Ishikawa (cell line): ENCODE measurements at regions not wholly inside any gene's neighbourhood (a gene's known extent, or its start where the extent isn't known, plus 50 kb on each side); places are given as distances from the start of the nearest gene placed in this dataset.

Source experiments
- CEBPB ChIP-seq: IDR thresholded peaks from 2 replicates; pipeline ENCODE4 v1.6.1; 2012
- CREB1 ChIP-seq: IDR thresholded peaks from 2 replicates; pipeline ENCODE4 v1.6.1; 2012; ENCODE audit warnings: low read depth
- EGR1 ChIP-seq: IDR thresholded peaks from 2 replicates; pipeline ENCODE4 v1.6.1; 2012
- EP300 ChIP-seq: IDR thresholded peaks from 2 replicates; pipeline ENCODE4 v1.6.1; 2012; ENCODE audit warnings: borderline replicate concordance
- FOXM1 ChIP-seq: IDR thresholded peaks from 2 replicates; pipeline ENCODE4 v1.6.1; 2012; ENCODE audit warnings: low read depth, borderline replicate concordance
- MAX ChIP-seq: IDR thresholded peaks from 2 replicates; pipeline ENCODE4 v1.6.1; 2012
- NFIC ChIP-seq: IDR thresholded peaks from 2 replicates; pipeline ENCODE4 v1.6.1; 2012
- RAD21 ChIP-seq: IDR thresholded peaks from 2 replicates; pipeline ENCODE4 v1.6.1; 2012; ENCODE audit warnings: low read depth
- REST ChIP-seq: IDR thresholded peaks from 2 replicates; pipeline ENCODE4 v1.6.1; 2012; ENCODE audit warnings: low read depth, mild to moderate bottlenecking
- TAF1 ChIP-seq: IDR thresholded peaks from 2 replicates; pipeline ENCODE4 v1.6.1; 2012; ENCODE audit warnings: low read depth, mild to moderate bottlenecking
- TCF12 ChIP-seq: IDR thresholded peaks from 2 replicates; pipeline ENCODE4 v1.6.1; 2012; ENCODE audit warnings: low read depth
- TEAD4 ChIP-seq: IDR thresholded peaks from 2 replicates; pipeline ENCODE4 v1.6.1; 2012
- YY1 ChIP-seq: IDR thresholded peaks from 2 replicates; pipeline ENCODE4 v1.6.1; 2012; ENCODE audit warnings: low read depth
- ZBTB7A ChIP-seq: IDR thresholded peaks from 2 replicates; pipeline ENCODE4 v1.6.1; 2012; ENCODE audit warnings: low read depth
- TF ChIP-seq, protein P1 (sequence below): IDR thresholded peaks from 2 replicates; pipeline ENCODE4 v1.6.1; 2012

DNA sequence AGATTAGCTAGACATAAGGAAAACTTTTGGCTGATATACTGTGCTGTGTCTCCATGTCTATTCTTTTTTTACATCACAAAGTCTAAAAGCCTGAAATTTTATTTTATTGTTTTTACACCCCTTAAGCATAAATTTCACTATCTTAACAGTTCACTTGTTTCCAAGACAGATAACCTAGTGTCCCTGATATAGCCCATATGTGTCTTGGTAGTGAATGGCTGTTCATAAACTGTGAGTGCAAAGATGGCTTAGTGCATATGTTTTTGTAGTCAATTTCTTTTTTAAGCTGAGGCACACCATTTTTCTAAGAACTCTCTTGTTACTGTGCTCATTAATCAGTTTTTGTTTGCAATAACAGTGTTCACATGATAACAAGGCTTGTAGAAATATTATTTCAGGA lies 381.1 kb downstream of the OXSM start:
- TF ChIP-seq EGR1 (no peak), CREB1 (no peak), TAF1 (no peak), RAD21 (no peak), ZBTB7A (no peak), EP300 (no peak)

- no peak for TF ChIP-seq CEBPB
- TF ChIP-seq TCF12 = no peak
- no peak for TF ChIP-seq ZBTB7A
- no peak for TF ChIP-seq MAX
- TF ChIP-seq, protein P1, sequence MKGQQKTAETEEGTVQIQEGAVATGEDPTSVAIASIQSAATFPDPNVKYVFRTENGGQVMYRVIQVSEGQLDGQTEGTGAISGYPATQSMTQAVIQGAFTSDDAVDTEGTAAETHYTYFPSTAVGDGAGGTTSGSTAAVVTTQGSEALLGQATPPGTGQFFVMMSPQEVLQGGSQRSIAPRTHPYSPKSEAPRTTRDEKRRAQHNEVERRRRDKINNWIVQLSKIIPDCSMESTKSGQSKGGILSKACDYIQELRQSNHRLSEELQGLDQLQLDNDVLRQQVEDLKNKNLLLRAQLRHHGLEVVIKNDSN = no peak
- no peak for TF ChIP-seq TEAD4
- TF ChIP-seq YY1 = no peak
- no peak for TF ChIP-seq REST
- TF ChIP-seq EP300 = no peak
- no peak for TF ChIP-seq FOXM1
- no peak for TF ChIP-seq CREB1
- no peak for TF ChIP-seq NFIC
- no peak for TF ChIP-seq TAF1
- TF ChIP-seq RAD21 = no peak
- no peak for TF ChIP-seq EGR1
These were observed 401.7 kb downstream of the OXSM start for GRCh38 chr3:26191556-26191955.

- TF ChIP-seq YY1 (no peak), FOXM1 (no peak), EGR1 (no peak), RAD21 (no peak), NFIC (no peak), REST (no peak), CREB1 (no peak), ZBTB7A (no peak), MAX (no peak), EP300 (no peak), TCF12 (no peak), TEAD4 (no peak), CEBPB (no peak), TAF1 (no peak)
- TF ChIP-seq, protein P1 = no peak
These were observed 403.7 kb downstream of the OXSM start for GRCh38 chr3:26193558-26193957.

DNA sequence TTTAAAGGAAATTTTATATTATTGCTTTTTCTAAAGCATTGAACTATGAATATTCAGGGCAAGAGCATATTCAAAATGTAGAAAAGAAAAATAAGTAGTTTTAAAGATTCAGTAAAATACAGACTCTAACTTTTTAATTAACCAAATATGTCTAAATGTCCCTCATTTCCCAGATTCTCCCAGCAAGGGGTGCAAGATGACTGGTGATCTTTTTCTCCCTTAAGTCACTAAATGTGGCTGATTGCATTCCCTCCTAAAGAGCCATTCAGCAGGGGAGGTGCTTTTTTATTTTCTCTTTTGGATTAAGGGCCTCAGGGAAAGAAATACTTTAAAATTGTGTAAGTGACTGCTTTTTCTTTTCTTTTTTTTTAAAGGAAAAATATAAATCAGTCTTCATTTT lies 406.9 kb downstream of the OXSM start:
- TF ChIP-seq CREB1 (no peak), RAD21 (no peak), TCF12 (no peak), YY1 (no peak), EGR1 (no peak), MAX (no peak), TEAD4 (no peak), NFIC (no peak), FOXM1 (no peak)

DNA sequence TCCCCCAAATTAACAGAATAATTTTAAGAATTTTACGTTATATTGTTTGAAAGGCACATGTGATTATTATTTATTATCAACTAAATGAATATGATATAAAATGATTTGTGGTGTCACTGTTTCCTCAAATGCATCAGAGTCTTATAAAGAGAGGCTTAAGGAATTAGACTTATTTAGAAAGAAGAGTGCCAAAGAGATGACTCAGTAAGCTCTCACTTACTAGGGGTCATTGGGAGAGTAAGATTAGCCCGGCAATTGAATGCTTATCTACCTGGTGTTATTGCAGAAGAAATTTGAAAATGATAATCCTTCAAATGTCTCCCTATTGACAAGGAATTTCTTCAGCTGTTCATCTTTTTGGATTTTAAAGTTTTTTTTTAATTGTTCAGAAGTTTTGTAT lies 408.7 kb downstream of the OXSM start:
- no peak for TF ChIP-seq NFIC
- no peak for TF ChIP-seq RAD21
- no peak for TF ChIP-seq YY1
- TF ChIP-seq CREB1 = no peak
- TF ChIP-seq, protein P1 = no peak

DNA sequence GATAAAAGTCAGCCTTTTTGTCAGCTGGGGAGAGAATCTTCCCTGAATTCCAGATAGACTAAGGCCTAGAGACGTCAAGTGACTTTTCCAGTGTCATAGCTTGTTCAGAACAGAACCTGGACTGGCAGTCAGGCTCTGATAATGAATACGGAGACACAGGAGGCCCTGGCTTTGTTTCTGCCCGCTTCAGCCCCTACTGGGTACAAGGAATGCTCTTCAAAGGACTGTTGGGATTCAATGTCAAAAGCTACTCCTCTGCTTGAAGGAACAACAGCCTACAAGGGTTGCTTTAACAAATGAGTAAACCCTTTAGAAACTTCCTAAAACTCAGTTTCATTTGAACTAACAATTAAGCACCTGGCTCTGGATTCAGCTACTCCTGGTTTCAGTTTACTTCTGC lies 412.3 kb downstream of the OXSM start:
- no peak for TF ChIP-seq REST
- TF ChIP-seq, protein P1 = no peak
- no peak for TF ChIP-seq TAF1
- no peak for TF ChIP-seq EP300
- TF ChIP-seq CREB1 = no peak
- TF ChIP-seq NFIC = no peak
- no peak for TF ChIP-seq FOXM1
- no peak for TF ChIP-seq TCF12
- TF ChIP-seq EGR1 = no peak
- no peak for TF ChIP-seq MAX
- no peak for TF ChIP-seq YY1
- no peak for TF ChIP-seq TEAD4
- TF ChIP-seq ZBTB7A = no peak
- no peak for TF ChIP-seq RAD21
- no peak for TF ChIP-seq CEBPB
